T-helper 1 cell treated with Interleukin-12 subunit alpha and Interleukin-12 subunit beta and Interleukin-4 antibody, amounts not matched to agents 30 μg/mL and 1 μg/mL, for 36 hours (primary cell): ENCODE measurements at regions not wholly inside any gene's neighbourhood (a gene's known extent, or its start where the extent isn't known, plus 50 kb on each side); places are given as distances from the start of the nearest gene placed in this dataset.

Experiments
- H3K27ac Mint-ChIP-seq: one replicate; pipeline ENCODE4 v1.8.0; 2021; ENCODE audit warnings: mild to moderate bottlenecking, mixed read lengths
- H3K27me3 Mint-ChIP-seq: one replicate; pipeline ENCODE4 v1.8.0; 2021; ENCODE audit warnings: low read depth, mixed read lengths
- H3K36me3 Mint-ChIP-seq: one replicate; pipeline ENCODE4 v1.8.0; 2021; ENCODE audit warnings: low read depth, mixed read lengths
- H3K4me1 Mint-ChIP-seq: one replicate; pipeline ENCODE4 v1.8.0; 2021; ENCODE audit warnings: low read depth, mixed read lengths
- H3K4me3 Mint-ChIP-seq: one replicate; pipeline ENCODE4 v1.8.0; 2021; ENCODE audit warnings: mild to moderate bottlenecking, moderate library complexity, mixed read lengths
- H3K9me3 Mint-ChIP-seq: one replicate; pipeline ENCODE4 v1.8.0; 2021; ENCODE audit warnings: mixed read lengths

DNA sequence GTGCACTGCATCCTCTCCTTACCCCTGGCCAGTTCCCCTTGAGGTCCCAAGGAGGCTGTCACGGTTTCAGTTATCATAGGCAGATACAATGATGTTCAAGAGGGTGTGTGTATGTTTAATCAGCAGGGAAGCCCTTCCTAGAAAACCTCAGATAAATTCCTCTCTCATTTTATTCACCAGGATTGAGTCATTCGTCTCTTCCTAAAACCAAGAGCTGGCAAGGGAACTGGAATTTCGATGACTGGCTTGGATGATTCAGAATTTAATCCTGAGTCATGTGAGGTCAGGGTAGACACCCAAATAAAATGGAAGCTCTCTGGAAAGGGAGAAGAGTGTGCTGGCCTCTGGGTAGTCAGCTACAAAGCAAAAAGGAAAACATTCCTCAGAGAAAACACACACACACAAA lies 106.2 kb upstream of the RAPGEF2 start:
- H3K4me1 Mint-ChIP-seq, result no peaks in the 10 kb centered on the region
- no peak overlapping the region for H3K4me3 Mint-ChIP-seq
- H3K9me3 Mint-ChIP-seq, result no peaks in the 10 kb centered on the region
- no peak overlapping the region for H3K27ac Mint-ChIP-seq
- peaks cover 26% of the 10 kb centered on the region for H3K27me3 Mint-ChIP-seq
- no peaks in the 10 kb centered on the region for H3K36me3 Mint-ChIP-seq

DNA sequence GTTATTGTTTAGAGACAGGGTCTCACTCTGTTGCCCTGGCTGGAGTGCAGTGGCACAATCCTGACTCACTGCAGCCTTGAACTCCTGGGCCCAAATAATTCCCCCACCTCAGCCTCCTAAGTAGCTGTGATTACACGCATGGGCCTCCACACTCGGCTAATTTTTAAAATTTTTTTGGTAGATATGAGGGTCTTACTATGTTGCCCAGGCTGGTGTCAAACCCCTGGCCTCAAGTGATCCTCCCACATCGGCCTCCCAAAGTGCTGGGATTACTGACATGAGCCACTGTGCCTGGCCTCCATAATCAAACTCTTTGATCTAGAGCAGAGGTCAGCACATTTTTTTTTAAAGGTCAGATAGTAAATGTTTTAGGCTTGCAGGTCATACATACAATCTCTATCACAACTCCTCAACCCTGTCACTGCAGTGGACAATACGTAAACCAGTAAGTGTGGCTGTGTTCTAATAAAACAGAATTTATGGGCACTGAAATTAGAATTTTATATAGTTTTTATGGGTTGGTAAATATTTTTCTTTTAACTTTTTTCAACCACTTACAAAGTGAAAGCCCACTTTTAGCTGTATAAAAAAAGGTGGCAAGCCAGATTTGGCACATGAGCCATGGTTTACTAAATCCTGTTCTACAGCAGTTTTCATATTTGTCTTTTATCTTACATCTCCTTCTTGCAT lies 105.1 kb upstream of the RAPGEF2 start:
- Mint-ChIP-seq H3K36me3 (no peaks in the 10 kb centered on the region), H3K9me3 (no peaks in the 10 kb centered on the region), H3K27me3 (peaks cover 31% of the 10 kb centered on the region), H3K4me3 (no peak overlapping the region), H3K4me1 (no peaks in the 10 kb centered on the region), H3K27ac (no peak overlapping the region)

DNA sequence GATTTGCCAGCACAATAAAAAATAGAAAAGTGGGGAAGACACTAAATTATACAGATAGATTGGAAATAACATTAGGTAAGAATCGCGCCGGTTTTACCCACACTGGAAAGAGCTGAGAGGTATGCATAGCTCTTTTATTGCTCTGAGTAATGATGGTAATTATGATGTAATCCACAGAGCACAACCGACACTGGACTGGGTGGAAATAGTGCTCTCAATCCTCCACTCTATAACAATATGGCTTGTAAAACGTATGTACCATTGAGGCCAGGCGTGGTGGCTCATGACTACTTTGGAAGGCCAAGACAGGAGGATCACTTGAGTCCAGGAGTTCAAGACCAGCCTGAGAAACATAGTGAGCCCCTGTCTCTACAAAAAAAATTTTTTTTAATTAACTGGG lies 104.3 kb upstream of the RAPGEF2 start:
- Mint-ChIP-seq H3K4me3 (no peak overlapping the region), H3K27me3 (peaks cover 33% of the 10 kb centered on the region), H3K27ac (no peak overlapping the region), H3K36me3 (no peaks in the 10 kb centered on the region), H3K4me1 (peaks cover 2% of the 10 kb centered on the region), H3K9me3 (no peaks in the 10 kb centered on the region)

DNA sequence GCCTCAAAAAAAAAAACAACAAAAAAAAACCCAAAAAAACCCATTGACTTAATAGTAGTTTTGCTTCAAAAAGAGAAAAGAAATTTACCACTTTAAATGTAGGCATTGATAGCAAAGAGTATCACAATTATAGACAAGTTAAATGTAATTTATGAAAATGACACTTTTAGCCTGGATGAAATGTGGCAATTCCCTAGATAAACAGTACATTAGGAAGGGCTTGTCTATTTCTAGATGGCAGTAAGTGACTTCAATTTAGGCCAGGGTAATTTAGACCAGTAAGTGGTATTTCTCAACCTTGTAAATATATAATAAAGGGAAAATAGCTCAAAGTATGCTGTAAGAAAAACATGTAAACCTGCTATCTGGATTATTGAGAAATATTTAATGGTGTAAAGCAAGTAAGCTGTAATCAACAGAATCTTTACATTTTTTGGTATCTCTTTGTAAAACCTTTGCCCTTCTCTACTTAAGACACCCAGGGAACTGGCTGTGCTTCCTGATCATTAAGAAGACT lies 103.7 kb upstream of the RAPGEF2 start:
- H3K36me3 Mint-ChIP-seq, result no peaks in the 10 kb centered on the region

DNA sequence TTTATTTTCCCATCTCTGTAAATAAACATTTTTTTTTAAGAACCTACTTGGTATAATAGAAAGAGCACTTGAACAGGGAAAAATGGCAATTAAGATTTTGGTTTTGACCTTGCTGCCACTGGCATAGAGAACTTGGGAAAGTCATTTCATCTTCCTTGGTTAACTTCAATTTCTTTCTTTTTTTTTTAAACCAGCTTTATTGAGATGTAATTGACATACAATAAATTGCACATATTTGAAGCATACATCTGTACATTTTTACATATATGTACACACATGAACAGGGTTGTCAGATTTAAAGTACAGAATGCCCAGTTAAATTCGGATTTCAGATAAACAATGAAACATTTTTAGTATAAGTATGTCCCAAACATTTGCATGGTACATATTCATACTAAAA lies 103.0 kb upstream of the RAPGEF2 start:
- Mint-ChIP-seq H3K4me3 (no peak overlapping the region), H3K27me3 (peaks cover 23% of the 10 kb centered on the region), H3K9me3 (no peaks in the 10 kb centered on the region), H3K4me1 (peaks cover 2% of the 10 kb centered on the region), H3K27ac (no peak overlapping the region), H3K36me3 (no peaks in the 10 kb centered on the region)

More for the DNA sequence above, 103.7 kb upstream of the RAPGEF2 start:
- Mint-ChIP-seq H3K27ac (no peak overlapping the region), H3K27me3 (peaks cover 27% of the 10 kb centered on the region), H3K4me1 (peaks cover 2% of the 10 kb centered on the region), H3K4me3 (no peak overlapping the region), H3K9me3 (no peaks in the 10 kb centered on the region)

DNA sequence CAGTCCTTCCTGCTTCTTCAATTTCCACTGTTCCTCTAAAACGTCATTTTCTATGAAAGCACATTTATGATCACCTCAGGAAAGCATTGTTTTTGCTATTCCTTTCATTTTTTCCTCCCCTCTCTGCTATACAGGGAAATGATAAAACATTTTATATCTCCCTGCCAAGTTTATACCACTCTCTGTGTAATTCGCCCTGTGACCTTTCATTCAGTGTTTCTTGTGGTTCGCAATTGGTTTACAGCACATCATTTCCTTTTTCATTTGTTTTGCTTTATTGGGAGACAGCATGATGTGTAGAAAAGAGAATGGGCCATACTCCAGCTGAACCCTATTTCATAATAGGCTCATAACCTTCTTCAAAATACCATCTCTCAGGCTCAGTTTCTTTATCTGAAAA lies 99.9 kb upstream of the RAPGEF2 start:
- Mint-ChIP-seq H3K27me3 (peaks cover 23% of the 10 kb centered on the region), H3K36me3 (no peaks in the 10 kb centered on the region), H3K4me3 (no peak overlapping the region), H3K9me3 (no peaks in the 10 kb centered on the region), H3K4me1 (peaks cover 3% of the 10 kb centered on the region), H3K27ac (no peak overlapping the region)

DNA sequence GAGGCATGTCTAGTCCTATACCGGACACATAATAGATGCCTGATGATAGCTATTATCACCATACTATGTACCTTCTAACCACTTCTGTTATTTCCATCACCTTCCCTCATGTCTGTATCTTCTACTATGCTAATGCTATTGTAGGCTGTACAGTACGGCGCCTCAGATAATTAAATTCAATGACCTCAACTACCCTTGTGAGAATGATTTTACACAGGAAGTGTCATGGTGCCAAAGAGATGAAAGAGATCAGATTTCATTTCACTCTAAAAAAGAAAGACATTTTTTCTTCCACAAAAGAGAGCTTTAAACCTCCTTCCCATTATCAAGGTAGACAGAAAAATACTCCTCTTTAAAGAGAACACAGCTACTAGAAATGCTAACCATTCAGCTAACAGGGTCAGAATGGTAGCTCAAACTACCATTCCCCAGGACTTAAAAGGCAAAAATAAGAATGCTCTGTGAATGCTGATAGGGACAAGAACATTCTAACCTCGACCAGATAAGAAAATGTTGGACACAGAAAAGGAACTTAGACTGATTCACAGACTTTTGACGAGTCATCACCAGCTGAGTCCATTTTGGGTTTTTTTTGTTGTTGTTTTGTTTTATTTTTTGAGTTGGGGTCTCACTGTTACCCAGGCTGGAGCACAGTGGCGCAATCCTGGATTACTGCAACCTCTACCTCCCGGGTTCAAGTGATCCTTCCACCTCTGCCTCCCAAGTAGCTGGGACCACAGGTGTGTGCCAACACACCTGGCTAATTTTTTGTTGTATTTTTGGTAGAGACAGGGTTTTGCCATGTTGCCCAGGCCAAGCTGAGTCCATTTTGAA lies 99.2 kb upstream of the RAPGEF2 start:
- no peaks in the 10 kb centered on the region for H3K9me3 Mint-ChIP-seq
- H3K4me1 Mint-ChIP-seq, result peaks cover 3% of the 10 kb centered on the region
- no peak overlapping the region for H3K27ac Mint-ChIP-seq
- H3K36me3 Mint-ChIP-seq, result no peaks in the 10 kb centered on the region
- no peak overlapping the region for H3K4me3 Mint-ChIP-seq
- peaks cover 19% of the 10 kb centered on the region for H3K27me3 Mint-ChIP-seq

DNA sequence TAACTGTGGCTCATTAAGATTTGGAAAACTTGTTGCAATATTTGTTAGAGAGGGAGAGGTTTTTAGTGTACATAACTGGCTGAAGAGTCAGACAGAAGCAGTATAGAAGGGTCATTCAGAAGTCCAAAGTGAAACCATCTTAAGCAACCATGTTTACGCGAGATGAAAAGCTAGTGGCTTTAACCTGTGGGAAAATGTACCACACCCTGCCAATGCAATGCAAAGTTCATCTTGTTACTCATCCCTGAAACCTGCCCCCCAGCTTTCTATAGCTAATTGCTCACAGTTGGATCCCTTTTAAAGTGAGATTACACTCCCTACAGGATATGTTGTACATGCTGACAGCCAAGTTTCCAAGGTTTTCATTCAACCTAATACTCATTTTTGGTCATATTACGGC lies 96.7 kb upstream of the RAPGEF2 start:
- Mint-ChIP-seq H3K9me3 (no peaks in the 10 kb centered on the region), H3K36me3 (no peaks in the 10 kb centered on the region), H3K27me3 (peaks cover 11% of the 10 kb centered on the region), H3K4me3 (no peak overlapping the region), H3K27ac (no peak overlapping the region), H3K4me1 (peaks cover 3% of the 10 kb centered on the region)

DNA sequence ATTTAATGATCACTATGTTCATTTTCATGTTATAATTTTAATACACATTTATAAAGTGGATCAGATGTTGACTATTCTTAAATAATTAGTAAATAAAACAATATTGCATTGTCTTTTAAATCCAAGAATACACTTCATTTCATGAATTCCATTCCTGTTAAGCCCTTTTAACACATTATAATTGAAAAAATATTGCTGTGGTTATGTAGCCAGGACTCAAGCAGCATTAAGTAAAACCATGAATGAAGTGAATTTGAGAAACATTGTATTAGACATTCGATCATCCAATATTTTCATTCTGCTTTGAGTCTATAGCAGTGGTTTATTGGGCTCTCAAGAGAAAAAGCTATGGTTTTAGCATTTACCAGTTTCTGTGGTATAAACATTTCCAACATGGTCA lies 94.2 kb upstream of the RAPGEF2 start:
- peaks cover 1% of the 10 kb centered on the region for H3K4me1 Mint-ChIP-seq
- H3K36me3 Mint-ChIP-seq, result no peaks in the 10 kb centered on the region
- no peak overlapping the region for H3K27ac Mint-ChIP-seq
- H3K4me3 Mint-ChIP-seq, result no peak overlapping the region
- no peaks in the 10 kb centered on the region for H3K27me3 Mint-ChIP-seq
- H3K9me3 Mint-ChIP-seq, result no peaks in the 10 kb centered on the region

DNA sequence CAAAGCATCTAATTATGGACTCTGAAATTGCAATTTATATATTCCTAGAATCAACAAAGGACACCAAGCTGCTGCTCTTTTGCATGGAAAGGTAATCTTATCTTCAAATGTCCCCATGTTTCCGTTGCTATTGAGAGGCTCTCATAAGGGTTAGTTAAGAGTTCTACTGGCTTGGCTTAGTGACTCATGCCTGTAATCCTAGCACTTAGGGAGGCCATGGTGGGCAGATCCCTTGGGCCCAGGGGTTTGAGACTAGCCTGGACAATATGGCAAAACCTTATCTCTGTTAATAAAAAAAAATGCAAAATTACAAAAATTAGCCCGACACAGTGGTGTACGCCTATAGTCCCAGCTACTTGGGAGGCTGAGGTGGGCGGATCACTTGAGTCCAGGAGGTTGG lies 93.4 kb upstream of the RAPGEF2 start:
- no peak overlapping the region for H3K4me3 Mint-ChIP-seq
- H3K27me3 Mint-ChIP-seq, result no peaks in the 10 kb centered on the region
- no peaks in the 10 kb centered on the region for H3K36me3 Mint-ChIP-seq

DNA sequence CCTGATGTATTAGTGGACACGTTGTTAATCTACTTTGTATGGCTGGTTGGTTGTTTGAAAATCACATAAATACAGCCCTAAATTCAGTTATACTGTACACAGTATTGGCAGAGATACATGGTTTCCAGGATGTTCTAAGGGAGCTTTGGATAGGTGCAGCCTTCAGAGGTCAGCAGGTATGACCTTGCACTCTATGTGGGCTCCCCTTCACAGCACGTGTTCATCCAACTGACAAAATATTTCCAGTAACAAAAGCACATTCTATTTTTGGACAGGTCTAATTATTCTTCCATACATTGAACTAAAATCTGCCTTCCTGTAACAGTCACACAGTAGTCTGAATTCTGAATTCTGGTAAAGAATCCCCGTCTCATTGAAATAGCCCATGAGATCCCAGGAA lies 92.8 kb upstream of the RAPGEF2 start:
- H3K27ac Mint-ChIP-seq, result no peak overlapping the region
- no peaks in the 10 kb centered on the region for H3K27me3 Mint-ChIP-seq
- H3K36me3 Mint-ChIP-seq, result no peaks in the 10 kb centered on the region
- peaks cover 1% of the 10 kb centered on the region for H3K4me1 Mint-ChIP-seq
- no peak overlapping the region for H3K4me3 Mint-ChIP-seq
- no peaks in the 10 kb centered on the region for H3K9me3 Mint-ChIP-seq

More for the DNA sequence above, 93.4 kb upstream of the RAPGEF2 start:
- Mint-ChIP-seq H3K27ac (no peak overlapping the region), H3K4me1 (peaks cover 1% of the 10 kb centered on the region), H3K9me3 (no peaks in the 10 kb centered on the region)

DNA sequence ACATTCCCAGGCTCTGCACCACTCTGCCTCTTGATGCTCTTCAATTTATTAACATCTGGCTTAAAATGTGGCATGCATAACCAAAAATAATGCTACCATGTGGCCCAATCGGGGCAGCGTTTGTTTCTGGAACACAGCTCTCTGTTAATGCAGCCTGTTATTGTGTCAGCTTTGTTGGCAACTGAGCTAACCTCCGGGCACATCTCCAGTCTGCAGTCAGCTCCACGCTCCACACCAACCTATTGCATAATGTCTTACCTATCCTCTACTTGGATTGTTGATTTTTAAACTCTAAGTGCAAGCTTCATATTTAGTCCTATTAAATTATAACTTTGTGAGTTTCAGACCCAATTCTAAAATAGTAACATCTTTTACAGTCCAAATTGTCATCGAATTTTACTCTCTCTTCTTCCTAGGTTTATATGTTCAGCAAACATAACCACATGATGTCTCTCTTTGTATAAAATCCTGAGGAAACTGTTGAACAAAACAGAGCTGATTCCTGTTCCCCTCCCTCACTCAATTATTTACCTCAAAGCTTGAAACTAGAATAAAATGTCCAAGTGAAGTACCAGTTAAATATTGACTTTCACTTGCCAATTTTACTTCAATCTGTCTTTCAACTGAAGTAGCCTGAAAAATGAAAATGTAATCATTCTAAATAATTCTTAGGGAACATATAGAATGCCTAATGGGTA lies 92.2 kb upstream of the RAPGEF2 start:
- H3K27me3 Mint-ChIP-seq, result no peaks in the 10 kb centered on the region
- H3K9me3 Mint-ChIP-seq, result no peaks in the 10 kb centered on the region
- no peak overlapping the region for H3K27ac Mint-ChIP-seq
- H3K4me1 Mint-ChIP-seq, result peaks cover 1% of the 10 kb centered on the region
- no peak overlapping the region for H3K4me3 Mint-ChIP-seq
- no peaks in the 10 kb centered on the region for H3K36me3 Mint-ChIP-seq

DNA sequence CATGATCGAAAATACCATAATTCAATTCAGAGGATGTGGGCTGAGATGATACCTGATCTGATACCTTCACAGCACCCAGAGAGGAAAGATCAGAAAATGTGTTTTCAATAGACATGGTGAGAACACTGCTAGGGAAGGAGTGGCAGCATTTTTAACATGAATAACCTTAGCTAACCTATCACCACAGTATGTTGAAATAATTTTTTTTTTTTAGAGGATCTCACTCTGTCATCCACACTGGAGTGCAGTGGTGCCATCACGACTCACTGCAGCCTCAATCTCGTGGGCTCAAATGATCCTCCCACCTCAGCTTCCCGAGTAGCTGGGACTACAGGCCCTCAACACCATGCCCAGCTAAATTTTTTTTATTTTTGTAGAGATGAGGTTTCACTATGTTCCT lies 90.5 kb upstream of the RAPGEF2 start:
- no peaks in the 10 kb centered on the region for H3K9me3 Mint-ChIP-seq
- no peaks in the 10 kb centered on the region for H3K4me1 Mint-ChIP-seq
- no peak overlapping the region for H3K4me3 Mint-ChIP-seq
- peaks cover 2% of the 10 kb centered on the region for H3K27me3 Mint-ChIP-seq
- H3K27ac Mint-ChIP-seq, result no peak overlapping the region
- H3K36me3 Mint-ChIP-seq, result no peaks in the 10 kb centered on the region

DNA sequence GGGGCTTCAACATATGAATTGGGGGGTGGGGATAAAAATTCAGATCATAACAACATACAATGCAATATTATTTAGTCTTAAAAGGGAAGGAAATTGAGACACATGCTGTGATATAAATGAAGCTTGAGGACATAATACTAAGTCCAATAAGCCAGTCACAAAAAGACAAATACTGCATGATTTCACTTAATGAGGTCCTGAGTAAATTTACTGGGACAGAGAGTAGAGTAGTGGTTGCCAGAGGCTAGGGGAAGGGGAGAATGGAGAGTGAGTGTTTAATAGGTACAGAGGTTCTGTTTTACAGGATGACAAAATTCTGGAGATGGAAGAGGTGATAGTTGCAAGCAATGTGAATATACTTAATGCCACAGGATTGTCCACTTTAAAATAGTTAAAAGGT lies 89.2 kb upstream of the RAPGEF2 start:
- no peaks in the 10 kb centered on the region for H3K9me3 Mint-ChIP-seq
- no peaks in the 10 kb centered on the region for H3K36me3 Mint-ChIP-seq
- no peak overlapping the region for H3K27ac Mint-ChIP-seq
- H3K4me3 Mint-ChIP-seq, result no peak overlapping the region
- H3K27me3 Mint-ChIP-seq, result peaks cover 3% of the 10 kb centered on the region
- H3K4me1 Mint-ChIP-seq, result no peaks in the 10 kb centered on the region

DNA sequence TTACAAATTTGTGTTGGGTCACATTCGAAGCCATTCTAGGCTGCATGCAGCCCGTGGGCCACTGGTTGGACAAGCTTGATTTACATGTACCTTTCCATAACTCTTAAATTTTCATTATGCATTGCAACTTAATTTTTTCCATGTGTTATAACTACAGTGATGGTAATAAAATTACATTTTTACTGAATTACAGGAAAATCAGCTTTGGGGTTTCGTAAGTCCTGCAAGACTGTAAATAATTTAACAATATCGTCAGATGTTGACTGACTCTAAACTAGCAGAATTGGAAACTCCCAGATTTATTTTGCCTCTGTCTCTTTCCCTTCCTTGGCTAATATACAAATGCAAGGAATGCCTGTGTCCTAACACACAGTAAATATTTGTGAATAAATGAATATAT lies 88.0 kb upstream of the RAPGEF2 start:
- no peak overlapping the region for H3K4me3 Mint-ChIP-seq

More for the DNA sequence above, 88.0 kb upstream of the RAPGEF2 start:
- no peaks in the 10 kb centered on the region for H3K9me3 Mint-ChIP-seq
- H3K27ac Mint-ChIP-seq, result no peak overlapping the region
- H3K36me3 Mint-ChIP-seq, result no peaks in the 10 kb centered on the region
- H3K27me3 Mint-ChIP-seq, result peaks cover 3% of the 10 kb centered on the region
- no peaks in the 10 kb centered on the region for H3K4me1 Mint-ChIP-seq
